ENCODE measurements at regions not wholly inside any gene's neighbourhood (a gene's known extent, or its start where the extent isn't known, plus 50 kb on each side); places are given as distances from the start of the nearest gene placed in this dataset.

DNA sequence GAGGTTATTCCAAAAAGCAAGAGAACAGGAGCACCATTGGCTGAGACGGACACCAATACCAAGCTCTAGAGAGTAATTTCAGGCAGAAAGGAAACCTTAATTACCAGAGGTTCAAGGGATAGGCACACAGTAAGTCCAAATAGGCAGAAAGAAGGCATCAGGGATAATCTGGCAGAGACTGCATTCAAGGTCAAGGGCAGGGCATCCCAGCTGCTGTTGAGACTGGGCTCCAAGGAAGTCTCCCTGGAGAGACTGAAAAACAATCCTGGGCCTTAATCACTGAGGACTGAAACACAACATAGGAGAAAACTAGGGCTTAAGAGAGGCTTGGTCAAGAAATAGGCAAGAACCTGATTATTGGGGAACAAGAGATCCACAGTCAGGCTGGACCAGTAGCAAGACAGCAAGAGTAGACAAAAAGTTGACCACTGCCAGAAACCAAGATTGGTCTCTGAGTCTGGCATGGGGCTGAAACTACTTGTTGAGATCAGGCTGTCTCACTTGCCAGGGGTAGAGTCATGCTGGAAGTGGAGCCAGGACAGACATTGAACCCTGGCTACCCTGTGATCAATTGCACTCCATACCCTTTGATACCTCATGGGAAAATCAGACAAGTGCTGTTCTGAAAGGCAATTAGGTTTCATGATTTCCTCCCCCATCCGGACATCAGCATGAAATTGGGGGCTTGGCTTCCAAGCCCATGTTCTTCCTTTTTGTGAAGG lies 193.2 kb upstream of the TNP1 start:
- intact Hi-C loops (cut with DNase I; ENCODE audit: low total_unique reads): no loop called here
- Histone ChIP-seq H3K36me3 (ENCODE audit: low read depth, missing control alignments) (no peaks in the 10 kb centered on the region), H3K4me3 (no peak overlapping the region), H3K9me3 (no peaks in the 10 kb centered on the region), H3K27ac (no peak overlapping the region), H3K27me3 (no peaks in the 10 kb centered on the region), H3K4me1 (peaks cover 13% of the 10 kb centered on the region)
- WGBS, 2 donors: 69 to 88% methylated on average over 2 of the region's 2 CpGs
- no peak for TF ChIP-seq POLR2A (IDR thresholded peaks at IDR 0.05)
- TF ChIP-seq, protein P1, sequence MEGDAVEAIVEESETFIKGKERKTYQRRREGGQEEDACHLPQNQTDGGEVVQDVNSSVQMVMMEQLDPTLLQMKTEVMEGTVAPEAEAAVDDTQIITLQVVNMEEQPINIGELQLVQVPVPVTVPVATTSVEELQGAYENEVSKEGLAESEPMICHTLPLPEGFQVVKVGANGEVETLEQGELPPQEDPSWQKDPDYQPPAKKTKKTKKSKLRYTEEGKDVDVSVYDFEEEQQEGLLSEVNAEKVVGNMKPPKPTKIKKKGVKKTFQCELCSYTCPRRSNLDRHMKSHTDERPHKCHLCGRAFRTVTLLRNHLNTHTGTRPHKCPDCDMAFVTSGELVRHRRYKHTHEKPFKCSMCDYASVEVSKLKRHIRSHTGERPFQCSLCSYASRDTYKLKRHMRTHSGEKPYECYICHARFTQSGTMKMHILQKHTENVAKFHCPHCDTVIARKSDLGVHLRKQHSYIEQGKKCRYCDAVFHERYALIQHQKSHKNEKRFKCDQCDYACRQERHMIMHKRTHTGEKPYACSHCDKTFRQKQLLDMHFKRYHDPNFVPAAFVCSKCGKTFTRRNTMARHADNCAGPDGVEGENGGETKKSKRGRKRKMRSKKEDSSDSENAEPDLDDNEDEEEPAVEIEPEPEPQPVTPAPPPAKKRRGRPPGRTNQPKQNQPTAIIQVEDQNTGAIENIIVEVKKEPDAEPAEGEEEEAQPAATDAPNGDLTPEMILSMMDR (IDR thresholded peaks at IDR 0.05): no peak
- no peak for DNase-seq

DNA sequence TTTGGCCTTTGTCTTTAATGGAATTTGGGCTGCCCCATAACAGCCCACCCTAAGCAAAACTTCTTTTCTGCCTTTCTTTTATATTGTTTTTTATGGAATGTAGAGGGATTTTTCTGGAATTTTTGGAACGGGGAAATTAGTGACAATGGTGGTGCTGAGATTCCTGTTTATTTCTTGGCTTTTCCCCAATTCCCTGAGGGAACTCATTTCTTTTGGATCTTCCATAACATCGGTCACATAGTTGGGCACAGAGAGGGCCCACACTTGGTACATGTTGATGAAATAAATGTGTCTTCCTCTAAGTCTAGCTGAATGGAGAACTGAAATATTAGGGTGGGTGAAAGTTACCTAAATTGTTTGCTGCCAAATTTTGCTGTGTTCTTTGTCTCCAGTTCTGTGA lies 191.6 kb upstream of the TNP1 start:
- Histone ChIP-seq H3K4me1 (peaks cover 13% of the 10 kb centered on the region), H3K27ac (no peak overlapping the region), H3K9me3 (no peaks in the 10 kb centered on the region), H3K36me3 (ENCODE audit: low read depth, missing control alignments) (no peaks in the 10 kb centered on the region), H3K27me3 (no peaks in the 10 kb centered on the region), H3K4me3 (no peak overlapping the region)
- TF ChIP-seq, protein P1 (IDR thresholded peaks at IDR 0.05): no peak
- no peak for TF ChIP-seq POLR2A (IDR thresholded peaks at IDR 0.05)
- WGBS, 2 donors: 79 to 90% methylated on average over 2 of the region's 2 CpGs
- no peak for DNase-seq
- intact Hi-C loops (cut with DNase I; ENCODE audit: low total_unique reads): no loop called here

DNA sequence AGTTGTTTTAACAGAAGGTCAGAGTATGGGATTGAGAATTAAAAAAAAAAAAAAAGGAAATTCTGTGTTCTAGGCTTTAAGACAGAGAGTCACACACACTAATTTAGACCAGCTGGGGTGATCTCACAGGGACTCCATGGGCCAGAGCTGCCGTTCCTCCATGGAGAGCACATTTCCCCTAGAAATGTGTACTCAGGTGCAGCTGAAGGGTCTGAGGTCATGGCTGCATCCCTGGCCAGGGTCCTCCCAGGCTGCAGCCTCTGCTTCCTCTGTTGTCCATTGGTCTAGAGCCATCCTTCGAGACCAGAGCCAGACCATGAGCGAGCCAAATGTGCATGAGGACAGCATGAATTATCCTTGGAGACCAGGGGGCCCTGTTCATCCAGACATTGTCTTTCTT lies 190.1 kb upstream of the TNP1 start:
- Histone ChIP-seq H3K9me3 (no peaks in the 10 kb centered on the region), H3K27me3 (no peaks in the 10 kb centered on the region), H3K4me1 (peaks cover 13% of the 10 kb centered on the region), H3K36me3 (ENCODE audit: low read depth, missing control alignments) (no peaks in the 10 kb centered on the region), H3K4me3 (no peak overlapping the region), H3K27ac (no peak overlapping the region)
- intact Hi-C loops (cut with DNase I; ENCODE audit: low total_unique reads): no loop called here
- no peak for TF ChIP-seq POLR2A (IDR thresholded peaks at IDR 0.05)
- TF ChIP-seq, protein P1 (IDR thresholded peaks at IDR 0.05): no peak
- peak; percentile 45 for DNase-seq
- WGBS, 2 donors: 63 to 79% methylated on average over 3 of the region's 3 CpGs

DNA sequence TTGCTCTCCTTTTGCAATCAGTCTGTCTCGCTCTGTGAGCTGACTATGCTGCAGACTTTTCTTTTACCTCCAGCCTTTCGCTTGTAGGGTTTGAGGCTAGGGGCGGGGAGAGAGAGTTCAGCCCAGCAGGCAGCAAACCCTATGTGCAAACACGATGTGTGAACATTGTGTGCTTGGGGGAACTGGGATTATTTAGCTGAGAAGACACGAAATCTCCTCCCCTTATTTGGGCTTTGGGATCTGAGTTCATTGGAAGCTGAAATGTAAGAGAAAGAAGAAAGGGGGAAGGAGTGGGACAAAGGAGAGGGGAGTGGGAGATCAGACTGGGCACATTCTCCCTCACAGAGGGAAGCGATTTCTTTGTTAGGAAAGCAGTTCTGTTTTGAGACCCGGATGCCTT lies 189.6 kb upstream of the TNP1 start:
- Histone ChIP-seq H3K36me3 (ENCODE audit: low read depth, missing control alignments) (no peaks in the 10 kb centered on the region), H3K4me1 (peaks cover 13% of the 10 kb centered on the region), H3K27me3 (no peaks in the 10 kb centered on the region), H3K9me3 (no peaks in the 10 kb centered on the region), H3K27ac (no peak overlapping the region), H3K4me3 (no peak overlapping the region)
- TF ChIP-seq, protein P1 (IDR thresholded peaks at IDR 0.05): no peak
- intact Hi-C loops (cut with DNase I; ENCODE audit: low total_unique reads): no loop called here
- DNase-seq: no peak
- WGBS, 2 donors: 57 to 68% methylated on average over 7 of the region's 7 CpGs

DNA sequence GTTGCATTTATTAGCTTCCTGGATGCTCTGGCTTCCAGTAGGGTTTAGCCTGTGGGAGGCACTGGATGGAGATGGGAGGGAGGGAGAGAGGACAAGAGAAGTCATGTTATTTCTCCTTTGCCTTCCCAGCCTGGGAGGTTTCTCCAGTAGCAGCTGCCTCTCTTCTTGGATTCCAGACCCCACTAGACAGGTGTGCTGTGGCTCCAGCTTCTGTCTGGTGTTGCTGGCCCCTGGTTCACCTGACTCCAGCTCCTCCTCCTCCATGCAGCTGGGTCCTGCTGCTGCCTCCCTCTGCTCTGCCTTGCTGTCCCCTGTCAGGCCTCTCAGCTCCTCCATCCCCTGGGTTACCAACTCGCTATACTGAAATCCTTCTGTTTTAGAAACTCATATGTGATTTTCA lies 188.9 kb upstream of the TNP1 start:
- H3K4me1 ChIP-seq: peaks cover 7% of the 10 kb centered on the region
- WGBS, 2 donors: 85 to 100% methylated on average over 1 of the region's 1 CpG
- H3K9me3 ChIP-seq: no peaks in the 10 kb centered on the region
- H3K36me3 ChIP-seq (ENCODE audit: low read depth, missing control alignments): no peaks in the 10 kb centered on the region
- H3K27me3 ChIP-seq: no peaks in the 10 kb centered on the region
- H3K27ac ChIP-seq: no peak overlapping the region
- intact Hi-C loops (cut with DNase I; ENCODE audit: low total_unique reads): no loop called here
- DNase-seq: no peak
- H3K4me3 ChIP-seq: no peak overlapping the region
- TF ChIP-seq POLR2A (IDR thresholded peaks at IDR 0.05): no peak
- TF ChIP-seq, protein P1 (IDR thresholded peaks at IDR 0.05): no peak

Measured in testis (tissue), 2 donors.